ENCODE measurements at regions not wholly inside any gene's neighbourhood (a gene's known extent, or its start where the extent isn't known, plus 50 kb on each side); places are given as distances from the start of the nearest gene placed in this dataset.

- Mint-ChIP-seq H3K4me1 (ENCODE audit: insufficient read depth, unreplicated experiment) (no peaks in the 10 kb centered on the region), H3K27me3 (ENCODE audit: insufficient read depth, unreplicated experiment) (no peaks in the 10 kb centered on the region), H3K4me3 (ENCODE audit: unreplicated experiment) (no peak overlapping the region), H3K27ac (ENCODE audit: low read depth, unreplicated experiment) (no peak overlapping the region), H3K9me3 (ENCODE audit: unreplicated experiment) (peaks cover 32% of the 10 kb centered on the region), H3K36me3 (ENCODE audit: insufficient read depth, unreplicated experiment) (no peaks in the 10 kb centered on the region)
- DNase-seq (ENCODE audit: unreplicated experiment) = no peak
- intact Hi-C loops (cut with micrococcal nuclease) = no loop called here
- no peak for TF ChIP-seq CTCF (IDR thresholded peaks at IDR 0.05; ENCODE audit: unreplicated experiment)
- ChIA-PET POLR2A (no interaction called here), CTCF (interaction anchor here (0.8 kb wide), 1 partner anchor 625 kb away, joined by 3 read pairs; no protein-coding TSS in a partner anchor)
- BruUV-seq (replicated peaks) = no TSS peak
These were observed 342.1 kb upstream of the CCDC54 start for GRCh38 chr3:107035176-107035575.

GRCh38 chr3:107044677-107045076, 332.6 kb upstream of the CCDC54 start:
- TF ChIP-seq CTCF (IDR thresholded peaks at IDR 0.05; ENCODE audit: unreplicated experiment) = no peak
- ChIA-PET CTCF (no interaction called here), POLR2A (no interaction called here)
- no peak for DNase-seq (ENCODE audit: unreplicated experiment)
- intact Hi-C loops (cut with micrococcal nuclease) = no loop called here
- Mint-ChIP-seq H3K36me3 (ENCODE audit: insufficient read depth, unreplicated experiment) (no peaks in the 10 kb centered on the region), H3K27ac (ENCODE audit: low read depth, unreplicated experiment) (no peak overlapping the region), H3K27me3 (ENCODE audit: insufficient read depth, unreplicated experiment) (no peaks in the 10 kb centered on the region), H3K4me3 (ENCODE audit: unreplicated experiment) (no peak overlapping the region), H3K9me3 (ENCODE audit: unreplicated experiment) (no peaks in the 10 kb centered on the region), H3K4me1 (ENCODE audit: insufficient read depth, unreplicated experiment) (no peaks in the 10 kb centered on the region)
- no TSS peak for BruUV-seq (replicated peaks)

- Mint-ChIP-seq H3K4me3 (ENCODE audit: unreplicated experiment) (no peak overlapping the region), H3K27ac (ENCODE audit: low read depth, unreplicated experiment) (no peak overlapping the region), H3K4me1 (ENCODE audit: insufficient read depth, unreplicated experiment) (no peaks in the 10 kb centered on the region), H3K36me3 (ENCODE audit: insufficient read depth, unreplicated experiment) (no peaks in the 10 kb centered on the region), H3K9me3 (ENCODE audit: unreplicated experiment) (no peaks in the 10 kb centered on the region), H3K27me3 (ENCODE audit: insufficient read depth, unreplicated experiment) (no peaks in the 10 kb centered on the region)
- no peak for TF ChIP-seq CTCF (IDR thresholded peaks at IDR 0.05; ENCODE audit: unreplicated experiment)
- no TSS peak for BruUV-seq (replicated peaks)
- intact Hi-C loops (cut with micrococcal nuclease) = no loop called here
- ChIA-PET CTCF (interaction anchor here (0.8 kb wide), 1 partner anchor 10 kb away, joined by 4 read pairs; no protein-coding TSS in a partner anchor), POLR2A (no interaction called here)
- no peak for DNase-seq (ENCODE audit: unreplicated experiment)
These were observed 331.4 kb upstream of the CCDC54 start for GRCh38 chr3:107045791-107046190.

GRCh38 chr3:107055181-107055942, 321.9 kb upstream of the CCDC54 start:
- Mint-ChIP-seq H3K36me3 (ENCODE audit: insufficient read depth, unreplicated experiment) (no peaks in the 10 kb centered on the region), H3K4me1 (ENCODE audit: insufficient read depth, unreplicated experiment) (no peaks in the 10 kb centered on the region), H3K27me3 (ENCODE audit: insufficient read depth, unreplicated experiment) (no peaks in the 10 kb centered on the region), H3K27ac (ENCODE audit: low read depth, unreplicated experiment) (no peak overlapping the region), H3K4me3 (ENCODE audit: unreplicated experiment) (no peak overlapping the region), H3K9me3 (ENCODE audit: unreplicated experiment) (no peaks in the 10 kb centered on the region)
- intact Hi-C loops (cut with micrococcal nuclease) = no loop called here
- POLR2A ChIA-PET = interaction anchor here (0.5 to 0.6 kb wide), 3 partner anchors 105 to 188 kb away, joined by 3 to 4 read pairs (median 3); no protein-coding TSS in a partner anchor
- TF ChIP-seq CTCF (IDR thresholded peaks at IDR 0.05; ENCODE audit: unreplicated experiment) = no peak
- no peak for DNase-seq (ENCODE audit: unreplicated experiment)
- no TSS peak for BruUV-seq (replicated peaks)
- CTCF ChIA-PET = interaction anchor here (0.6 to 0.7 kb wide), 2 partner anchors 63 to 231 kb away, joined by 3 to 5 read pairs; no protein-coding TSS in a partner anchor
